MM.1S (cell line): ENCODE measurements at regions not wholly inside any gene's neighbourhood (a gene's known extent, or its start where the extent isn't known, plus 50 kb on each side); places are given as distances from the start of the nearest gene placed in this dataset.

Experiments used
- DNase-seq: peaks from one replicate; pipeline ENCODE4 v3.0.0-alpha.2; 2015
- H2AFZ ChIP-seq: fragments of 300-600 bp; sonication (generic); 2 replicates; pipeline ENCODE4 v1.6.0; 2016; ENCODE audit warnings: antibody characterized with exemption, low read length
- H3F3A ChIP-seq: fragments of 300-600 bp; sonication (generic); 2 replicates; pipeline ENCODE4 v1.6.1; 2016; ENCODE audit warnings: mild to moderate bottlenecking, antibody characterized with exemption, low read length, moderate library complexity, mixed read lengths; ENCODE audit not compliant: insufficient read depth
- H3K27ac ChIP-seq: fragments of 300-600 bp; sonication (generic); 2 replicates; pipeline ENCODE4 v1.5.1; 2016; ENCODE audit warnings: mild to moderate bottlenecking, low read length
- H3K27me3 ChIP-seq: fragments of 300-600 bp; sonication (generic); replicated peaks from 2 replicates; pipeline ENCODE4 v1.6.0; 2016; ENCODE audit warnings: low read length; ENCODE audit not compliant: insufficient read depth
- H3K36me3 ChIP-seq: fragments of 300-600 bp; sonication (generic); replicated peaks from 2 replicates; pipeline ENCODE4 v1.6.1; 2016; ENCODE audit warnings: mild to moderate bottlenecking, low read length, mixed read lengths; ENCODE audit not compliant: insufficient read depth
- H3K4me1 ChIP-seq: fragments of 300-600 bp; sonication (generic); 2 replicates; pipeline ENCODE4 v1.6.1; 2016; ENCODE audit warnings: low read length, mixed read lengths
- H3K4me2 ChIP-seq: fragments of 300-600 bp; sonication (generic); 2 replicates; pipeline ENCODE4 v1.6.0; 2016; ENCODE audit warnings: low read depth, low read length
- H3K4me3 ChIP-seq: fragments of 300-600 bp; sonication (generic); 2 replicates; pipeline ENCODE4 v1.5.1; 2016; ENCODE audit warnings: low read length, mixed read lengths
- H3K79me2 ChIP-seq: fragments of 300-600 bp; sonication (generic); 2 replicates; pipeline ENCODE4 v1.6.1; 2016; ENCODE audit warnings: mixed run types, low read length, mixed read lengths
- H3K9ac ChIP-seq: fragments of 300-600 bp; sonication (generic); 2 replicates; pipeline ENCODE4 v1.6.1; 2016; ENCODE audit warnings: low read length, mixed read lengths
- H3K9me2 ChIP-seq: fragments of 300-600 bp; sonication (generic); replicated peaks from 2 replicates; pipeline ENCODE4 v1.6.1; 2016; ENCODE audit warnings: mild to moderate bottlenecking, low read length, mixed read lengths; ENCODE audit not compliant: insufficient read depth
- H3K9me3 ChIP-seq: fragments of 300-600 bp; sonication (generic); replicated peaks from 2 replicates; pipeline ENCODE4 v1.6.1; 2016; ENCODE audit warnings: mild to moderate bottlenecking, low read length, mixed read lengths; ENCODE audit not compliant: insufficient read depth
- H4K20me1 ChIP-seq: fragments of 300-600 bp; sonication (generic); 2 replicates; pipeline ENCODE4 v1.6.1; 2016; ENCODE audit warnings: mild to moderate bottlenecking, low read length, moderate library complexity, mixed read lengths; ENCODE audit not compliant: insufficient read depth
- CTCF ChIP-seq: fragments of 300-600 bp; sonication (generic); IDR thresholded peaks from 2 replicates; pipeline ENCODE4 v1.5.1; 2016; ENCODE audit warnings: antibody characterized with exemption, low read length, mixed read lengths
- EZH2 ChIP-seq: fragments of 300-600 bp; sonication (generic); optimal IDR thresholded peaks from 2 replicates; pipeline ENCODE3; 2017; ENCODE audit warnings: low read depth, mild to moderate bottlenecking, antibody characterized with exemption, low read length, mixed read lengths
- EZH2phosphoT487 ChIP-seq: fragments of 300-600 bp; sonication (generic); IDR thresholded peaks from 2 replicates; pipeline ENCODE4 v1.6.1; 2018; ENCODE audit warnings: antibody characterized with exemption, low read length

- no peaks in the 10 kb centered on the region for H3K9me3 ChIP-seq
- H3F3A ChIP-seq: no peaks in the 10 kb centered on the region
- H3K9ac ChIP-seq: no peak overlapping the region
- no peak overlapping the region for H3K4me2 ChIP-seq
- no peak for DNase-seq
- H4K20me1 ChIP-seq: no peaks in the 10 kb centered on the region
- TF ChIP-seq CTCF (no peak), EZH2phosphoT487 (no peak), EZH2 (no peak)
- H3K9me2 ChIP-seq: no peaks in the 10 kb centered on the region
- H3K27me3 ChIP-seq: no peaks in the 10 kb centered on the region
- no peak overlapping the region for H3K4me3 ChIP-seq
- no peaks in the 10 kb centered on the region for H3K36me3 ChIP-seq
- no peaks in the 10 kb centered on the region for H3K79me2 ChIP-seq
- no peak overlapping the region for H2AFZ ChIP-seq
- H3K4me1 ChIP-seq: no peaks in the 10 kb centered on the region
- no peak overlapping the region for H3K27ac ChIP-seq
Measured at GRCh38 chr10:9944690-9945089, 1073.0 kb upstream of the CELF2 start.

DNA sequence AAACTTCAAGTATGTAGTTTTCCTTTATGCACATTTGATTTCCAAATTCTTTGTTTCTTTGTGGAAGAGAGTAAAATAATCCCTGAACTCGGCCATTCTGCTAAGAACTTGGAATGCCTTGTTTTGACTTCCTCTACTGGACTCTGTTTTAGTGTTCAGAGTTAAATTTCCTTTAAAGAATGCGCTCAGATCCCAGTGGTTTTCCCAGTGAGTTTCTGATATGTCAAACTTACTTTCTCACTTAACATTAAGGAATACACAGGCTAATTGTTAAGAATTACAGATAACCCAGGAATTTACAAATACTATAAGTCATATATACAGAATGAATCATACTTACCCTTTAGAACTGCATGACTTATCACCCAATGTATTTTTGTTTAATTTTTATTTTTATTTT lies 1067.6 kb upstream of the CELF2 start:
- Histone ChIP-seq H4K20me1 (no peaks in the 10 kb centered on the region), H3K27ac (no peak overlapping the region), H3K9ac (no peak overlapping the region), H3K9me2 (no peaks in the 10 kb centered on the region), H3F3A (no peaks in the 10 kb centered on the region), H3K4me3 (no peak overlapping the region), H3K9me3 (no peaks in the 10 kb centered on the region), H3K4me2 (no peak overlapping the region), H3K36me3 (no peaks in the 10 kb centered on the region), H3K27me3 (no peaks in the 10 kb centered on the region), H2AFZ (no peak overlapping the region), H3K79me2 (no peaks in the 10 kb centered on the region), H3K4me1 (no peaks in the 10 kb centered on the region)
- no peak for TF ChIP-seq EZH2phosphoT487
- no peak for TF ChIP-seq EZH2
- no peak for TF ChIP-seq CTCF
- no peak for DNase-seq

DNA sequence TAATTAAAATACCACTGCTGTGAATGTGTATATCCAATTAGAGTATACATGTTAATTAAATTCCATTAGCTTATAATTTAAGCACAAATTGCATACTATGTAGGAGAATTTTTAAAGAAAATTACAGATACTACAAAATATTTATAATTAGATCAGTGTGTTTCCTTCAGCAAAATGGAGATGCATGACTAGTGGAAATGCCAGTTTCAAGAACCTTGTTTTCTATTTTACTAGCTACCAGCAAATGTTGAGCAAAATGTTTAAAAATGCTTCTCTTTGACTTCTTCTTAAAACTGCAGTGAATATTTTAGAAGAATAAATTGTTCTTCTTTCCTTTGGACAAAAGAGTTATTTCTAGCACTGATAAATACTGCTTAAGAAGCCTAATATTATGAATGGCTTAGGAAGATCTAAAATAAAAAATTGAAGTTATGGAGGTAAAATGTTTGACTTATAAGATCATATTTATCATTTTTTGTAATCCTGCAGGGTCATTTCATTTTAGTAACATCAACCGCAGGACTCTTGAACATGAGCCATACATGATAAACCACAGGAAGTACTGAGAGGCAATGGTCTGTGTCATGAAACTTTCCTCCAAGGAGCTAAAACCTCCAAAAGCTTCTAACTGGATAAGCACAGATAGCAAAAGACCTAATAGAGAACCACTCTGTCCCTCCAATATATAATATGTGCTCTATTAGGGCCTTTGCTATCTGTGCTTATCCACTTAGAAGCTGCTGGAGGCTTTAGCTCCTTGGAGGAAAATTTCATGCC lies 1066.0 kb upstream of the CELF2 start:
- no peak for DNase-seq
- TF ChIP-seq EZH2phosphoT487: no peak
- no peak for TF ChIP-seq EZH2
- TF ChIP-seq CTCF: no peak
- H3K9me3 ChIP-seq: no peaks in the 10 kb centered on the region
- H2AFZ ChIP-seq: no peak overlapping the region
- H3K4me1 ChIP-seq: no peaks in the 10 kb centered on the region
- no peaks in the 10 kb centered on the region for H3K79me2 ChIP-seq
- no peaks in the 10 kb centered on the region for H3K36me3 ChIP-seq
- no peak overlapping the region for H3K4me2 ChIP-seq
- no peak overlapping the region for H3K4me3 ChIP-seq
- H3K9me2 ChIP-seq: no peaks in the 10 kb centered on the region
- no peak overlapping the region for H3K9ac ChIP-seq
- no peaks in the 10 kb centered on the region for H4K20me1 ChIP-seq
- no peaks in the 10 kb centered on the region for H3K27me3 ChIP-seq
- no peak overlapping the region for H3K27ac ChIP-seq
- H3F3A ChIP-seq: no peaks in the 10 kb centered on the region
